GM12872 (cell line): ENCODE measurements at regions not wholly inside any gene's neighbourhood (a gene's known extent, or its start where the extent isn't known, plus 50 kb on each side); places are given as distances from the start of the nearest gene placed in this dataset.

Experiments used
- TF ChIP-seq, protein P1 (sequence below): IDR thresholded peaks from 3 replicates; pipeline ENCODE4 v1.5.1; 2011; ENCODE audit warnings: low read depth, mild to moderate bottlenecking, low read length, moderate library complexity; ENCODE audit not compliant: insufficient read depth

DNA sequence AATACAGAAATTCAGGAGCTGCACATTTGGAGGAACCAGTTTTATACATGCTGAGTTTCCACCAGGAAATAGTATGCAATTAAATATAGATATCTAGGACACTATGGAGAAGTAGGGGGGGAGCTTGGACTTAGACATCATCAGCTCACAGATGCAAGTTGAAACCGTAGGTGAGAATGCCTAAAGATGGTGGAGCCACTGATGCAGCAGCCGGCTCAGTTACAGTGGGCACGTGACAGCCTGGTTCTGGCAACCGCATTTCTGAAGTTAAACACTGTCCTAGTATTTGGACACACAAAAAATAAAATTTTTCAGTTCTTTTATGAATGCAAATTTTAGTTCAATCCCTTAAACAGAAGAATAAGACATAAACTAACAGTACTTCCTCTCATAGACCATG lies 91.5 kb upstream of the FRY start:
- TF ChIP-seq, protein P1, sequence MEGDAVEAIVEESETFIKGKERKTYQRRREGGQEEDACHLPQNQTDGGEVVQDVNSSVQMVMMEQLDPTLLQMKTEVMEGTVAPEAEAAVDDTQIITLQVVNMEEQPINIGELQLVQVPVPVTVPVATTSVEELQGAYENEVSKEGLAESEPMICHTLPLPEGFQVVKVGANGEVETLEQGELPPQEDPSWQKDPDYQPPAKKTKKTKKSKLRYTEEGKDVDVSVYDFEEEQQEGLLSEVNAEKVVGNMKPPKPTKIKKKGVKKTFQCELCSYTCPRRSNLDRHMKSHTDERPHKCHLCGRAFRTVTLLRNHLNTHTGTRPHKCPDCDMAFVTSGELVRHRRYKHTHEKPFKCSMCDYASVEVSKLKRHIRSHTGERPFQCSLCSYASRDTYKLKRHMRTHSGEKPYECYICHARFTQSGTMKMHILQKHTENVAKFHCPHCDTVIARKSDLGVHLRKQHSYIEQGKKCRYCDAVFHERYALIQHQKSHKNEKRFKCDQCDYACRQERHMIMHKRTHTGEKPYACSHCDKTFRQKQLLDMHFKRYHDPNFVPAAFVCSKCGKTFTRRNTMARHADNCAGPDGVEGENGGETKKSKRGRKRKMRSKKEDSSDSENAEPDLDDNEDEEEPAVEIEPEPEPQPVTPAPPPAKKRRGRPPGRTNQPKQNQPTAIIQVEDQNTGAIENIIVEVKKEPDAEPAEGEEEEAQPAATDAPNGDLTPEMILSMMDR = no peak

DNA sequence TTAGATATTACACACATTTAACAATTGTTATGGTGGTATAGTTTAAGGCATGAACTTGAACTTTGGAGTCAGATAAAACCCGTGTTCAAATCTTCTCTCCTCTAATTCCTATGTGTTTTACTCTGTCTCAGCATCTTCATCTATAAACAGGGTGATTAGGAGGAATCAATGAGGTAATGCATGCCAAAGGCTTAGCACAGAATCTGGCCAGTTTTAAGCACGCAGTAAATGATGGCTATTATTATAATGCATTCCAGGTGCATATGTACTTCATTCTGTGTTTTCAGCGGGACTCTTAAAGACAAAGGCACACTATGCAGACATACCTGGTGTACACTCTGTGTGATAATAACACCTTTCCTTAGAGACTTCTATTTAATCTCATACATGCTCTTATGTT lies 88.0 kb upstream of the FRY start:
- TF ChIP-seq, protein P1 = no peak

DNA sequence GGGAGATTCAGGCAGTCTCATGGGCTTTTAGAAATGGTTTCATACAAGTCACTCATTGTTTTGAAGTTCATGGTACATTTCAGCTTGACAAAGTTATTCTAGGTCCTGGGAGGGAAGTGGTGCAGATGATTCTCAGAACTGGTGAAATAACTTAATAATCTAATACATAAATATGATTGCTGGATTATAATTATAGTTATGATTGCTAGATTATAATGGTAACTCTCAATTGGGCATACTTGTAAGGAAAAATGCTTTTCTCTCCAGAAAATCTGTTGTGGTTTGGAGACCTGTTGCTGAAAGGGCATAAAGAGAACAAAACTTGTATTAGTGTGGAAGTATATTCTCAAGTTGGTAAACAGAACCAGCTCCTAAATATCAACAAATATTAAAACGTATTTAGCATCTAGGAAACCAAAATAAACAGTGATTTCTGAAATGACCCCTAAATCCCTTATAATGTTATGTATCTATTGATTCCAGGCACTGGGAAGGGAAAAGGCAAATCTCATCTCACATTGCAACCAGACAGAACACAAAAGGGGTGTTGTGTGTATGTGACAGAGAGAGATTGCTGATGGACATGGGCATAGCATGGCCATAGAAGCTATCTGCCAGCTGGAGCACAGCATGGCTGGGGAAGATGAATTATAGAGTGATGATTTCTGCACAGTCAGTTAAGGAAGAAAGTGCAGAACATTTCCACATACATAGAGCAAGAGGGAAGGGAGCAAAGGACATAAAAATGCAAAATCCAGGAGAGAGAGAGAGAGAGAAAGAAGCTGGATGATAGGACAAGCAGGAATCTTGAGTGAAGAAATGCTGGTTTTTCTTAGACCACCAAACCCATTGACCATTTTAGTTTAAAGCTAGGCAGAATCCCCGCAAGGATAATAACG lies 87.1 kb upstream of the FRY start:
- TF ChIP-seq, protein P1 = no peak

DNA sequence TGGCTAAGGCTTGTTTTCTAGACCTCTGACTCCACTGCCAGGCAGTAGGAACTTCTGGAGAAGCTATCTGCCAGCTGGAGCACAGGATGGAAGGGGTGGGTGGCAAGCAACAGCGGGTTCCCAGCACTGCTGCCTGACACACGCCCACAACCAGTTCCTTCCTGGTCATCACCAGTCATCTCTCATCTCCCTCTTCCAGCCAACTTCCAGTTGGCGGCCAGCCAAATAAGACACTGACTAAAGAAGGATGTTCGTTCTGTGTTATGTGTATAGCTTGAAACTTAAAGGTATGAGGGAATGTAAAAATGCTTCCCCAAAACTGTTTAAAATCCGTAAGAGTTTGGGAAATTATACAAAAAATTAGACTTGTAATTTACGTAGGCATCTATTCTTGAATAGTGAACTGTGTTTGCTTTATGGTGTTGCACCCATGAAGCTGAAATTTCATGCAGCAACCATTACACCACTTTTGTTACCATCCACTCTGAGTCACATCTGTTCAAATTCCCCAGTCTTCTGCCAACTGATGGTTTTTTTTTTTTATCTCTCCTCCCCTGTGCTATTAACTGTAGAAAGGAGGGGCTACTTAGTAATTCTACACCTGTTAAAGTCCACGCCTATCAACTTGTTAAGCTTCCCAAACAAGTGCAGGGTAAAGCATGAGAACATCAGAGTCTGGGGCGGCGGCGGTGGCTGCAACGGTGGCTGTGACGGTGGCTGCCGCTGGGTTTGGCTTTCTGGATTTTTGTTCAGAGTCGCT lies 86.2 kb upstream of the FRY start:
- TF ChIP-seq, protein P1 = no peak

DNA sequence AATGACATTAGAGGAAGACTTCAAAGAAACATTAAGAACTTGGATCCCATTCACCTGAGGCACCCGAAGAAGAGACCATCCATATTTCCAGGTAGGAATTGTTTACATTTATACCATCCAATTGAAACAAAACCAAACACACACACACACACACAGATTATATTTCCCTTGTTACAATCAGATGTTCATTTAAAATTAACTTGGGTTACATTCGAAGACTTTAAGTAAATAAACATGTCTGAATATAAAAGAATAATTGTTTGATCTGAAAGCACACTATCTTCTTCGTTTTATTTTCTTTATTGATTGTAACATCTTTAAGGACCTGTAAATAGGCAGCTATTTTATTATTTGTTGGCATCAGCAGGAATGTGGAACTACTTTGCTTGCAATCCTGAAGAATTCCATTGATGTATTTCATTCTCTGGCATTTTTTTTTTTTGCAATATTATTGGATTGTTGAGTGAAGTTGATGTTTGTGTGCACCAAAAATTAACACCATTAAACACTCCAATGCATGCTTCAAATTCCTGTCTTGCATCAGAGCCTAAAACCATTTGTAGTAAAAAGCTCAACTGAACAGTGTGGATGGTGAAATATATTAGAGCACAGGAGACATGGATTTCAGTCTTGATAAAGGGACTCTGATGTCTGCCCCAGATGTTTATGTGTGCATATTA lies 85.3 kb upstream of the FRY start:
- TF ChIP-seq, protein P1 = no peak

DNA sequence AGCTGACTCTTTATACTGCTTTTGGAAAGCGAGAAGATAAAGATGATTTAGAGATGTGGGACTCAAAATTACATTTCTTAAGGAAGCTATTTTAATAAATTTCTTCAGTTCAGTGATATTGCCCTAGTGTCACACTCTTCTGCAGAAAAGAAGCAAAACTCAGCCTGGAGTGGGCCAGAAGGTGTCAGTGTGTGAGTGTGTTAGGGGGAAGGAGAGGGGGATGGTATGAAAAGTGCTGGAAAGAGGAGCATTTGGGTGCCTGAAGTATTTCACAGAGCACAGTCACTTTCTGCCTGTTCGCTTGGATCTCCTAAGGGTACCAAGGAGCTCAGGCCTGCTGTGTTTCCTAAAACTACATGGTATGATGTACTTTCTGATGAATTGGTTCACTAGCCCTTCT lies 84.5 kb upstream of the FRY start:
- TF ChIP-seq, protein P1 = no peak

DNA sequence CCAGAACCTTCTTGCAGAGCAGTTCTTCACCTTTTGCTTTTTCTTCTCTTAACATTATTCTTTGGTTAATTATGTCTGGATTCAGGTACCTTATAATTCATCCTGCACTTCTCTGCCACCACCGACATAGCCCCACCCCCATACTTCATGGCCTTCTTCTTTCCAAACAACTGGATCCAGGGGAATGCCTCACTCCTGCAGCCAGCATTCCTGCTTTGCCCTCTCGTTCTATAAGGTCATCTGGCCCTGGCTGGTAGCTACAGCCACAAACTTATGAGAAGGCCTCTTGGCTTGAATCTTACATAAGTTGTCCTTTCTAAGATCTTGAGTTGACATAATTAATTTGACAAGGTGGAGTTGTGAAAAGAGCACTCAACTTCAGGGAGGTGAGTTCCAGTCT lies 84.1 kb upstream of the FRY start:
- TF ChIP-seq, protein P1 = no peak
